HG03025 (cell line): ENCODE measurements at regions not wholly inside any gene's neighbourhood (a gene's known extent, or its start where the extent isn't known, plus 50 kb on each side); places are given as distances from the start of the nearest gene placed in this dataset.
A peak's percentile ranks its signal among the peaks of the same experiment; 100 is the strongest.
"Not testable (repeated sequence)": the region's sequence is repeated elsewhere in the genome, so short reads cannot be mapped to it uniquely, and the experiment has no call there.

Experiments used
- ATAC-seq: cut with Tn5 transposase; IDR thresholded peaks from one replicate; pipeline ENCODE4 v1.9.1; 2021; ENCODE audit warnings: mild to moderate bottlenecking, moderate library complexity; ENCODE audit not compliant: unreplicated experiment, low FRiP score

- ATAC-seq, result no peak
Observed at GRCh38 chr7:49099587-49100326, 175.4 kb downstream of the CDC14C start.

DNA sequence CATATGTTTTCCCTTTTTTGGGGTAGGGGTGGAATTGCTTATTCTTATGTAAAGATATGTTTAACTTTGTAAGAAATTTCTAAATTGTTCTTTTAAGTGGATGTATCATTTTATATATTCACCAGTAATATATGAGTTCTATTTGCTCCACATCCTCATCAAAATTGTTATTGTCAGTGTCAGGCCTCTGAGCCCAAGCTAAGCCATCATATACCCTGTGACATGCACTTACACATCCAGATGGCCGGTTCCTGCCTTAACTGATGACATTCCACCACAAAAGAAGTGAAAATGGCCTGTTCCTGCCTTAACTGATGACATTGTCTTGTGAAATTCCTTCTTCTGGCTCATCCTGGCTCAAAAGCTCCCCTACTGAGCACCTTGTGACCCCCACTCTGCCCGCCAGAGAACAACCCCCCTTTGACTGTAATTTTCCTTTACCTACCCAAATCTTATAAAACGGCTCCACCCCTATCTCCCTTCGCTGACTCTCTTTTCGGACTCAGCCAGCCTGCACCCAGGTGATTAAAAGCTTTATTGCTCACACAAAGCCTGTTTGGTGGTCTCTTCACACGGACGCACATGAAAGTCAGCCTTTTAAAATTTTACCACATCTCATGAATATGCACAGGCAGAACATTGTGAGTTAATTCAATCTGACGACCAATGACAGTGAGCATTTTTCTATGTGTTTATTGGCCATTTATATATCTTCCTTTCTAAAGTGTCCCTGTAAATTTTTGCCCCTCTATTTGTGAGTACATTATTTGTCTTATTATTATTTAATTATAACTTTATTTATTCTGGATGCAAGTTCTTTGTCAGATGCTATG lies 176.8 kb downstream of the CDC14C start:
- not testable (repeated sequence) for ATAC-seq

DNA sequence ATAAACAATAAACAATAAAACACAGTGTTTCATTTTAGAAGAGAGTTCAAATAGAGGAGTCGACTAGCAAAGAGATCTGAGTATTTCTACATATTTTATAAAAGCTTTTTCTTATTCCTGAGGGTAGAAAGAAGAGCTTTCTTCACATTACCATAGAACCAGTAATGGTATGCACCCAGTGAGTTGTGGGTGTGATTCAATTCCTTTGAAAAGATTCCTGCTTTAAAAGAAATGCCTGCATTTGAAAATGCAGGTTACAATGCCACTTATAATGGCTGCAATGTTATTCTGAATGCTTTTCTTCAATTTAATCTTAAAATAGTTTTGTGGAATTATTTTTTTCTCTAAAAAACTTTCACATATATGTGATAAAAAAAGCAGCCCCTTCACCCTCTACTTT lies 178.1 kb downstream of the CDC14C start:
- no peak for ATAC-seq

DNA sequence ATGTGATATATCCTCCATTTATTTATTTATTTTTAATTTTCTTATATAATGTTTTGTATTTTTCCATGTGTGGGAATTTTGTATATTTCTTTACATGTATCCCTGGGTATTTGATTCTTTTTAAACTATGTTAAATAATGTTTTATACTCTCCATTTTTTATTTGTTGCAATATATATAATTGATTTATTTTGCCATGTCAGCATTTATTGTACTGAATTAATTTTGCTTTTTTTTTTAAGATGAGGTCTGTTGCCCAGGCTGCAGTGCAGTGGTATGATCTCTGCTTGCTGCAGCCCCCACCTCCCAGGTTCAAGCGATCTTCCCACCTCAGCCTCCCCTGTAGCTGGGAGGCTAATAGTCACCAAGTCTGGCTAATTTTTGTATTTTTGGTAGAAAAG lies 187.4 kb downstream of the CDC14C start:
- no peak for ATAC-seq

DNA sequence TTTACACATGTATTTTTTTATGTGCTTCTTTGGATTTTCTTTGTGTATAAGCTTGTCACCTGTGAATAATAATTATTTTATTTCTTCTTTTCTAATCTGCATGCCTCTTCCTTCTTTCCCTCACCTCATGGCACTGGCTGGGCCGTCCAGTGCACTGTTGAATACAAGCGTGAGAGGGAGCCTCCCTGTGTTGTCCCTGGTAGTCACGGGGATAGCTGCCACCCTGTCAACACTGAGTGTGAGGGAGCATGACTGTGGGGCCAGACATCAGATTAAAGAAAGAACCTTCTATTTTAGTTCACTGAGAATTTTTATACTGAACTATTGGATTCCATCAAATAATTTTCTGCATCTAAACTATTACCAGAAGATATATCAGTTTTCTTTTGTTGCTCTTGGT lies 187.9 kb downstream of the CDC14C start:
- no peak for ATAC-seq

- ATAC-seq, result no peak
Observed at GRCh38 chr7:49112647-49113046, 188.3 kb downstream of the CDC14C start.

DNA sequence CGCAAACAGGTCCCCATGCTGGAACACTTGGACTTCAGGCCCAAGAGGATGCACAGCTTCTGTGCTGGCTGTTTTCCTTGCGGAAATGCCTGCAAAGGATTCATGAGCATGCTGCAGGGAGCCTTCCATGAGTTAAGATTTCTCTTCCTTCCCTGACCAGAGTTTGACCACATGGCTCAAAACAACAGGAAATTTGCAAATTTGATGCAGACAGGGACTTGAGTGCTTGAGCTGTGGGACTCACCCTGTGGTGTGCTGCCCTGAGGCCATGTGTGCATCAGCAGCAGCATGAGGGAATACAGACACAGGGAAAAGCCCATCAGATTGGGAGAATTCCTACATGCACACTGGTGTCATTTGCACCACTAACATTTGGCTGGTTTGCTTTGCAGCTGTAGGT lies 195.4 kb downstream of the CDC14C start:
- ATAC-seq, result no peak

DNA sequence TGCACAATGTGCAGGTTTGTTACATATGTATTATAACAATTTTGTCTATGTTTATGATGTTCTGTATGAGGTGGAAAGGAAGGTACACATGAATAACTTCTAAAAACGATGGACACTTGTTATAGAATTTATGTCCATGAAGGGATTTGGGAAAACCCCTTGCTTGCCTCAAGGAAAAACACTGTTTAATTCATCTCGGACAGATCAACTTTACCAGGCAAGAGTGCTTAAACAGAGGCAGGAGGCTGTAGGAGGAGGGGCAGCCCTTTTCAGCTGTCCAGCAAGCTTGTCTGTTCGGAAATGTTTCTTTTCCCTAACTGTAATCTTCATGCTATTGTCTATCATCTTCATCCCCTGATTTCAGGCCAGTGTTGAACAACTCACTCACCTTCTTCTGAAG lies 200.9 kb downstream of the CDC14C start:
- ATAC-seq, result no peak

DNA sequence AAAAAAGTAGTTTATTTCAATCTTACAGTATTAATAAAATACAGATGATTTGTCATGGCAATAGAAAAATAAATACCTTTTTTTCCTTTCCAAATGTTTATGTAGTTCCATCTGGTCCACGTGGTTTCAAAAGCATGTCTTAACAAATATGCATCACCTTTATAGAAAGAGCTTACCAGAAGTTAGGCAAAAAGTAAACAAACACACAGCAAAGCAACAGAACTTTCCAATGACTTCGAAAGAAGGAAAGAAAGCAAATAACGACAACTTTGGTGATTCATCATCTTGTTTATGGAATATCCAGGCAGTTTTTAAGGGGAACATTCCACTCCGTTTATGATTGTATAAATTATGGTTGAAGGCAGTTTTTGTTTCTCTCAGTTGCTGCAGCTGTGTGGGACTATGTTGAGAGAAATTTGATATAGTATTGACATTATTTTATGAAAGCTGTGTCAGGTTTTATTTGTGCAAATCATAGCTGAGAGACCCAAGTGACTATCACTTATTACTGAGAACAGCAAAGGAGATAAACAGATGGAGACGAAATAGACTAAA lies 203.1 kb downstream of the CDC14C start:
- ATAC-seq, result no peak

DNA sequence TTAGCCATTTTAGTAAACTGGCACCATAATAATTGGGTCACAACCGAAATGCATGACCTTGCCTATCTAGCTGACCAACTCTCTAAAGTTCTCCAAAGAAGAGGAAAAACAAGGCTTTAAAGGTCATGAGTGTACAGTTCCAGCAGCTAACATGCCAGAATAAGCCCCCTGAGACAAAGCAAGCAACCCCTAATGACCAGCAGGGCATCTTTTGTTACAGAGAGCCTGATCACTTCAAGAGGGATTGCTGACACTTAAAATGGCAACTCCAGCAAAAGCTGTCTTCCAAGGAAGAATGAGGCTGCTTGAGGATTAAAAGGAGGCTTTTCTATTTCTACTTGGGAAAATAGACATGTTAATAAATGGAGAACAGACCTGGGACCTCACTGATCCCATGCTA lies 213.6 kb downstream of the CDC14C start:
- ATAC-seq, result no peak

GRCh38 chr7:49150486-49150885 lies 226.1 kb downstream of the CDC14C start:
- no peak for ATAC-seq

DNA sequence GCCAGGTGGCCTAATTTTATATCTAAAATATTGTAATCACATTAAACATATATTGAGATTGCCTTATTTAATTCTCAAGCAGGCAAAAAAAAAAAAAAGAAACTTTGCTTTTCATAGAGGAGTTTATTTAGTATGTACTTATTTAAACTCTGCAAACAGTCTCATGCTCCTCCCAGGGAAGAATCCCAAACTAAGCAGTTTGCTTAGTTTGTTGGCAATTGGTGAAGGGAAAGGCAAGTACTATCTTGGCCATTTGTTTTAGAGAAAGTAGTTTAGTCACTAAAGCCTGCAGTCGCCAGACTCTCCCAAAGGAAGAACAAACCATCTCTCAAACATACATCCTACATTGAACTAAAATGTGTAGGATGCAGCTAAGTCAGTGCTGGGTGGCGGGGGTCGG lies 226.8 kb downstream of the CDC14C start:
- no peak for ATAC-seq

DNA sequence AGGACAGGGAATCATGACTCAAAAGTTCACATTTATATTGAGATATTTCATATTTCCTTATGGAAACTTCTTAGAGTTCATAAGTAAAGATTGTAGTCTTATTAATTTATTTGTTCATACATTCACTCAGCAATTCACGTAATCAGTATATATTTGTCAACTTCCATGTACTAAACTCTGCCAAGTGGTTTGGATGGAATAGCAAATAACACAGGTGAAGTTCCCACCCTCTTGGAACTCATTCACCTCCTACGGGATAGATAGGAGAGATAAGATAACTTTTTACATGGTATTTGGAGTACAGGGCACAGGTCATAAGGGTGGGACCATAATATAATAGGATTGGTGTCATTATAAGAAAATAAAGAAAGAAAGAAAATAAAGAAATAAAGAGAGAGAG lies 234.0 kb downstream of the CDC14C start:
- ATAC-seq, result no peak

GRCh38 chr7:49159536-49159935 lies 235.2 kb downstream of the CDC14C start:
- no peak for ATAC-seq

DNA sequence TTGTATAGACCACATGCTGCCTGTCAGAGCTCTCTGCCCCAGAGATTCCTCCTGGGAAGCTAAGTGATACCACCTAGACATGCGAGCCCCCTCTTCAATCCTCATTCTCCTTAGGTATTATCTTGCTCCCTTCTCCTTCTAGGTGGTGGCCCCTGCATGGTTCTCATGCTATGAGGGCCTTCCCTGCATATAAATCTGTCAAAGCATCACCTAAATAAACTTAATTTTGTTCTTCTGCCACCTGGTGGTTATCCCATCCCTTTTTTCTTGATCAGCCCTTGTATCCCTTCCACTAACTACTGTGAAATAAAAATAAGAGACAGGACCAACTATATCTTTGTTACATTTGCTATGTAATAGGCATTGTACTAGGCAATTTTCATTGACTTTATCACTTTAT lies 242.1 kb downstream of the CDC14C start:
- ATAC-seq, result no peak

- no peak for ATAC-seq
Observed at GRCh38 chr7:49172639-49173038, 248.3 kb downstream of the CDC14C start.

DNA sequence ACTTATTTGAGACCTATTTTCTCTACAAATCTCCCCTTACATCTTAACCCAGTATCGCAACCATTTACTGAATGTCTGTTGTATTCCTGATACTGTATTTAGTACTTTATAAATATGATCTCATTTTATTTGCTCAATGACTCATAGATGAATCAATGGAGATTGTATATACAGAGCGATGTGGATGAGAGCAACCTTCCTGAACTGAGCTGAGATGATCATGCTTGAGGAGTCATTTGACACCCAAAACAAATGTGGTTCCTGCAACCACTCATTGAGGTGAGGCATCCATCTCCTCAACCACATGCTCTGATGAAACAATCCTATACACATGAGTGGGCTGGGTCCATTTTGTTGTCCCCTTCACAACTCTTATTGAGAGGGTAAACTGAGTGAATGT lies 250.0 kb downstream of the CDC14C start:
- no peak for ATAC-seq

DNA sequence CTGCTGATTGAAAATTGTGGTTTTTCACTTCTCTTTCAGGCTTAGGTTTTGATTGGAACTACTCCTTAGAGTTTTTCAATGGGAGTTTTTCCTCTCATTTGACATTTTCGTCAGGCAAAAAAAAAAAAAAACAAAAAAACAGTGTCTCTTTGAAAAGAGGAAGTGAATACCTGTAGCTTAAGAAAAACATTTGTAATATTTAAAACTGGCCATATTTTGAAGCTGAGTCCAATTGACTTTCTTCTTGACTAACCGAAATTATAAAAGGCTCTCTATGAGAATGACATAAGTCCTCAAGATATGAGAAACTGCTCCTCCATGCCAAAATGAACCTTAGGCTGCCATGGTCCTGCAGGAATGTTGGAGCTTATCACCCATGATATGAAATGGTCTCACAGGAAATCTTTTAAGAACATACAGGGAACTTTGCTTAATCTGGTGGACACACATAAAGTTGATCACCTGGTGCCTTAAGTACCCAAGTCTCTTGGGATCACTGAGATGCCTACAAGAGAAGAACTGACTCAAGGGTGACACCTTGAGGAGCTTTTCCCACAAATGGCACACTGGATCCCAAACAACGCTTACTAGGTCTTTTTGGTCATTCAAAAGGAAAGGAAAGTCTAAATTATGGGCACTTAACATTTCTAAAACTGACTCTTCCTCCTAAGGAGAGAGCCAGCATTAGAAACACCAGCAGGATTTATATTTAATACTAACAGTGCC lies 263.4 kb downstream of the CDC14C start:
- peak; percentile 71 for ATAC-seq

DNA sequence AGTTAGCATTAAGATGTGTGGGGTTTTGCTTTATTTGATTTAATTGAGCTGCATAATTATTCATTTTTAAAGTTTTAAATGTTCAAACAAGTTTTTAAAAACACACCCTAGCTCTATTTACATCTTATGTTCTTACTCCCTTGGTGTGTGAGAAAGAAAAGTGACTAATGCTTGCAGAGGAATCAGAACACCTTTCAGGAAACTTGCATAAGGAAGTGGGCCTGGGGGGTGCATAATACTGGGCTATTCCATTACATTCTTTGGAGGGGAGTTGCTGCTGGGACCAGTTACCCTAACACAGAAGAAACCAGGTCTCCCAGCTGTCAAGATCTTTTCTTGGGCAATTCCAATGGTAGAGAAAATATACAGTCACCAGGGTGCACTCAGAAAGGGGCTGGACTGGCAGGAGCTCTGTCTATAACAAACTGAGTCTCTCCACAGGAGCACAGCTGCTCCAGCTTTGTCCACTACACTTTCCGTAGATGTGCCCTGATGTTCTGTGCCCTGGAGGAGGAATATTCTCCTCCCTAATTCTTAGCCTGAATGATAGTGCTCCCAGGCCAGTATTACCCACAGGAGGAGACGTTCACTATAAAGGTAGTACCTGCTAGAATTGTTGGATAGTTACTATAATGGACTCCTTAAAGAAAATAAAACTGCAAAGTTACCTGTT lies 304.2 kb downstream of the CDC14C start:
- no peak for ATAC-seq

- no peak for ATAC-seq
Observed at GRCh38 chr7:49229246-49229645, 304.9 kb downstream of the CDC14C start.
